OCI-LY7 (cell line): ENCODE measurements at regions not wholly inside any gene's neighbourhood (a gene's known extent, or its start where the extent isn't known, plus 50 kb on each side); places are given as distances from the start of the nearest gene placed in this dataset.

Experiments used
- EZH2phosphoT487 ChIP-seq: fragments of 200-600 bp; sonication (generic); IDR thresholded peaks from 2 replicates; pipeline ENCODE4 v1.6.1; 2018; ENCODE audit warnings: low read depth, borderline replicate concordance, mild to moderate bottlenecking, mixed run types, antibody characterized with exemption, low read length, moderate library complexity, mixed read lengths
- TF ChIP-seq, protein P1 (sequence below): fragments of 200-600 bp; sonication (generic); conservative IDR thresholded peaks from 2 replicates; pipeline ENCODE4 v1.5.1; 2014; ENCODE audit warnings: mild to moderate bottlenecking, antibody characterized with exemption, low read length, moderate library complexity, mixed read lengths

DNA sequence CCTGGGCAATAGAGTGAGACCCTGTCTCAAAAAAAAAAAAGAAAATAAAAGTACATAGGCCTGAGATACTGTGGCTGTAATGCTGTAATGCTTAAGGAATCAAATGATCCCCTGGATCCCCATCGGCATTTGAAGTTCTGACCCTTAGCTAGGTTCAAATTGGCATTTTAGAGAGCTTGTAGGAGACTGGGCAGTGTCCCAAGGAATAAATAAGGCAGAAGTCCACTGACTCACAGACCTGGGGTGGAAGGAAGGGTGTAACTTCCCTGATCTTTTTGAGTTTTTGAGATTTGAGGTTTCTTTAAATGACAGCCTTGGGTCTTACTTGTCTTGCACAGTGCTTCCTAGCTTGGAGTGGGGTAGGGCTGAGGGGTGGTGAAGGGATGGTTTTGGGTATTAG lies 553.7 kb downstream of the SLC4A3 start:
- TF ChIP-seq, protein P1, sequence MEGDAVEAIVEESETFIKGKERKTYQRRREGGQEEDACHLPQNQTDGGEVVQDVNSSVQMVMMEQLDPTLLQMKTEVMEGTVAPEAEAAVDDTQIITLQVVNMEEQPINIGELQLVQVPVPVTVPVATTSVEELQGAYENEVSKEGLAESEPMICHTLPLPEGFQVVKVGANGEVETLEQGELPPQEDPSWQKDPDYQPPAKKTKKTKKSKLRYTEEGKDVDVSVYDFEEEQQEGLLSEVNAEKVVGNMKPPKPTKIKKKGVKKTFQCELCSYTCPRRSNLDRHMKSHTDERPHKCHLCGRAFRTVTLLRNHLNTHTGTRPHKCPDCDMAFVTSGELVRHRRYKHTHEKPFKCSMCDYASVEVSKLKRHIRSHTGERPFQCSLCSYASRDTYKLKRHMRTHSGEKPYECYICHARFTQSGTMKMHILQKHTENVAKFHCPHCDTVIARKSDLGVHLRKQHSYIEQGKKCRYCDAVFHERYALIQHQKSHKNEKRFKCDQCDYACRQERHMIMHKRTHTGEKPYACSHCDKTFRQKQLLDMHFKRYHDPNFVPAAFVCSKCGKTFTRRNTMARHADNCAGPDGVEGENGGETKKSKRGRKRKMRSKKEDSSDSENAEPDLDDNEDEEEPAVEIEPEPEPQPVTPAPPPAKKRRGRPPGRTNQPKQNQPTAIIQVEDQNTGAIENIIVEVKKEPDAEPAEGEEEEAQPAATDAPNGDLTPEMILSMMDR, result no peak
- no peak for TF ChIP-seq EZH2phosphoT487
